ENCODE measurements at regions not wholly inside any gene's neighbourhood (a gene's known extent, or its start where the extent isn't known, plus 50 kb on each side); places are given as distances from the start of the nearest gene placed in this dataset.

DNA sequence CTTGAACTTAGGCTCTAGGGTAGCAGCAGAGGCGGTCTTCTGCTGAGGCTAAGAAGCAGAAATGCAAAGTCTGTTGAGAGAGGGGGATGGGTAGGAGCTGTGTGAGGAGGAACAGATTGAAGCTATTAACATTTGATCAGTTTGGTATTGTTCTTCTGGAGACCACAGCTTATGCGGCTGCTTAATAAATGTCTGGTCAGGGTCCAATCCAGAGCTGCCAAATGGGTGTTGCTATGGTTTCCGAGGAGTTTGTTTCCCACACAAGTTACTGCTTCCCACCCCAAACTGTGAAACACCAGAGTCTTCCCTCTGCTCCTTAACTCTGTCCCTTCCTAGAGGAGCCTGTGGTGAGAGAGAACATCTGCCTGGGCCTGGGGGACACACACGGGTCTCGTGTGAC, 142.2 kb upstream of the KLF4 start:
- no peak for TF ChIP-seq POLR2A (IDR thresholded peaks at IDR 0.05; ENCODE audit: low read depth, low read length)
- TF ChIP-seq SMC3 (IDR thresholded peaks at IDR 0.05; ENCODE audit: low read depth, low read length), result no peak
- TF ChIP-seq, protein P1, sequence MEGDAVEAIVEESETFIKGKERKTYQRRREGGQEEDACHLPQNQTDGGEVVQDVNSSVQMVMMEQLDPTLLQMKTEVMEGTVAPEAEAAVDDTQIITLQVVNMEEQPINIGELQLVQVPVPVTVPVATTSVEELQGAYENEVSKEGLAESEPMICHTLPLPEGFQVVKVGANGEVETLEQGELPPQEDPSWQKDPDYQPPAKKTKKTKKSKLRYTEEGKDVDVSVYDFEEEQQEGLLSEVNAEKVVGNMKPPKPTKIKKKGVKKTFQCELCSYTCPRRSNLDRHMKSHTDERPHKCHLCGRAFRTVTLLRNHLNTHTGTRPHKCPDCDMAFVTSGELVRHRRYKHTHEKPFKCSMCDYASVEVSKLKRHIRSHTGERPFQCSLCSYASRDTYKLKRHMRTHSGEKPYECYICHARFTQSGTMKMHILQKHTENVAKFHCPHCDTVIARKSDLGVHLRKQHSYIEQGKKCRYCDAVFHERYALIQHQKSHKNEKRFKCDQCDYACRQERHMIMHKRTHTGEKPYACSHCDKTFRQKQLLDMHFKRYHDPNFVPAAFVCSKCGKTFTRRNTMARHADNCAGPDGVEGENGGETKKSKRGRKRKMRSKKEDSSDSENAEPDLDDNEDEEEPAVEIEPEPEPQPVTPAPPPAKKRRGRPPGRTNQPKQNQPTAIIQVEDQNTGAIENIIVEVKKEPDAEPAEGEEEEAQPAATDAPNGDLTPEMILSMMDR (conservative IDR thresholded peaks at IDR 0.05; ENCODE audit: low read depth, low read length), result no peak
- TF ChIP-seq, protein P2, sequence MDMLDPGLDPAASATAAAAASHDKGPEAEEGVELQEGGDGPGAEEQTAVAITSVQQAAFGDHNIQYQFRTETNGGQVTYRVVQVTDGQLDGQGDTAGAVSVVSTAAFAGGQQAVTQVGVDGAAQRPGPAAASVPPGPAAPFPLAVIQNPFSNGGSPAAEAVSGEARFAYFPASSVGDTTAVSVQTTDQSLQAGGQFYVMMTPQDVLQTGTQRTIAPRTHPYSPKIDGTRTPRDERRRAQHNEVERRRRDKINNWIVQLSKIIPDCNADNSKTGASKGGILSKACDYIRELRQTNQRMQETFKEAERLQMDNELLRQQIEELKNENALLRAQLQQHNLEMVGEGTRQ (IDR thresholded peaks at IDR 0.05; ENCODE audit: low read depth, low read length), result no peak
- TF ChIP-seq BHLHE40 (IDR thresholded peaks at IDR 0.05; ENCODE audit: low read depth, low read length), result no peak
- TF ChIP-seq RAD21 (IDR thresholded peaks at IDR 0.05; ENCODE audit: low read length), result no peak
- no peak for TF ChIP-seq RFX5 (IDR thresholded peaks at IDR 0.05; ENCODE audit: low read depth, low read length)
- no peak for TF ChIP-seq CEBPB (IDR thresholded peaks at IDR 0.05; ENCODE audit: low read depth, low read length)
